K562 (cell line): ENCODE measurements at regions not wholly inside any gene's neighbourhood (a gene's known extent, or its start where the extent isn't known, plus 50 kb on each side); places are given as distances from the start of the nearest gene placed in this dataset.

Experiments
- ATAC-seq: fragments of 200-7000 bp; cut with Tn5 transposase; 3 replicates; pipeline ENCODE4 v1.9.1; 2020; ENCODE audit warnings: moderate library complexity
- BruUV-seq: library from RNA; stranded (reverse); fragments of 400-500 nt; replicated peaks from 2 replicates; lab custom pipeline; 2021; lab: Mats Ljungman, UMichigan
- CTCF ChIA-PET: fragments of 300-600 bp; formaldehyde crosslinking; extraction: SDS; loops from one replicate; lab custom pipeline; 2021; ENCODE audit warnings: low intra/inter-chr PET ratio; lab: Yijun Ruan, JAX
- POLR2A ChIA-PET: fragments of 300-600, 350-650 bp; sonication (Branson Sonifier 250); formaldehyde crosslinking; extraction: SDS; loops from one replicate; lab custom pipeline; 2021; ENCODE audit warnings: antibody characterized with exemption, inconsistent platforms; lab: Yijun Ruan, JAX
- DNase-seq, 4 experiments: peaks; one replicate each; pipeline versions ENCODE4 v3.0.0 to v3.0.0-alpha.2; 2011 to 2018; ENCODE audit warnings: low spot score in 3 of 4, mixed read lengths in 3 of 4; ENCODE audit errors: extremely low read depth in 1 of 4
- FAIRE-seq: peaks from 2 replicates; lab custom pipeline; 2011; peaks lifted over from hg19 to GRCh38; lab: Jason Lieb, UNC
- H2AFZ ChIP-seq: 2 replicates; pipeline ENCODE4 v1.6.0; 2011; ENCODE audit warnings: low read depth, low read length, control low read depth, inconsistent platforms
- H3K27ac ChIP-seq: fragments of 200-600 bp; 3 replicates; pipeline ENCODE4 v1.8.0; 2011; ENCODE audit warnings: low read depth, mild to moderate bottlenecking, control low read depth, inconsistent platforms, low read length, moderate library complexity, mixed read lengths; ENCODE audit errors: extremely low read depth
- H3K27me3 ChIP-seq, 2 experiments: fragments of 300-600 bp in 1 of 2; 2 replicates in 1 of 2; 3 replicates in 1 of 2; pipeline versions ENCODE4 v1.6.0 to v1.8.0; 2011; ENCODE audit warnings: inconsistent platforms in 2 of 2, low read length in 2 of 2, mild to moderate bottlenecking in 1 of 2, mixed read lengths in 1 of 2, moderate library complexity in 1 of 2; ENCODE audit not compliant: control insufficient read depth in 2 of 2, insufficient read depth in 2 of 2
- H3K36me3 ChIP-seq: fragments of 300-600 bp; 3 replicates; pipeline ENCODE4 v1.8.0; 2011; ENCODE audit warnings: mild to moderate bottlenecking, low read length, inconsistent platforms; ENCODE audit not compliant: control insufficient read depth, insufficient read depth
- H3K4me1 ChIP-seq, 2 experiments: fragments of 200-600 bp in 1 of 2; replicated peaks in 1 of 2; 2 replicates in 1 of 2; 3 replicates in 1 of 2; pipeline versions ENCODE4 v1.5.1 to v1.8.0; 2011; ENCODE audit warnings: inconsistent platforms in 2 of 2, low read length in 2 of 2, mild to moderate bottlenecking in 1 of 2, mixed read lengths in 1 of 2, moderate library complexity in 1 of 2; ENCODE audit not compliant: control insufficient read depth in 2 of 2, insufficient read depth in 2 of 2
- H3K4me2 ChIP-seq: 2 replicates; pipeline ENCODE4 v1.6.1; 2011; ENCODE audit warnings: low read length, control low read depth, inconsistent platforms, mixed read lengths; ENCODE audit not compliant: insufficient read depth
- H3K4me3 ChIP-seq: fragments of 200-600 bp; sonication (generic), shearing (Covaris generic); 2 replicates; pipeline ENCODE4 v1.5.1; 2016; ENCODE audit warnings: control low read depth, inconsistent platforms
- H3K79me2 ChIP-seq: fragments of 200-600 bp; 3 replicates; pipeline ENCODE4 v1.8.0; 2011; ENCODE audit warnings: low read length, inconsistent platforms; ENCODE audit not compliant: control insufficient read depth, insufficient read depth
- H3K9ac ChIP-seq, 2 experiments: 2 replicates each; pipeline versions ENCODE4 v1.6.0 to v1.6.1; 2011; ENCODE audit warnings: low read depth in 2 of 2, low read length in 2 of 2, control low read depth in 1 of 2, inconsistent platforms in 1 of 2, mild to moderate bottlenecking in 1 of 2, mixed read lengths in 1 of 2; ENCODE audit not compliant: insufficient read depth in 1 of 2
- H3K9me1 ChIP-seq: one replicate; pipeline ENCODE4 v1.6.0; 2011; ENCODE audit warnings: inconsistent platforms, mild to moderate bottlenecking, low read length, moderate library complexity; ENCODE audit not compliant: control insufficient read depth, insufficient read depth
- H3K9me3 ChIP-seq: replicated peaks from 2 replicates; pipeline ENCODE4 v1.5.1; 2011; ENCODE audit warnings: low read depth, low read length, inconsistent platforms; ENCODE audit not compliant: control insufficient read depth, insufficient read depth
- H4K20me1 ChIP-seq: replicated peaks from 2 replicates; pipeline ENCODE4 v1.6.1; 2011; ENCODE audit warnings: low read length, inconsistent platforms, mixed read lengths; ENCODE audit not compliant: control insufficient read depth, insufficient read depth
- CBFA2T3 ChIP-seq: fragments of 450-650 bp; IDR thresholded peaks from 2 replicates; pipeline ENCODE4 v1.6.1; 2017
- CREM ChIP-seq: IDR thresholded peaks from 2 replicates; pipeline ENCODE4 v1.6.1; 2014; ENCODE audit warnings: antibody characterized with exemption, low read depth
- CSDE1 ChIP-seq, 2 experiments: fragments of 450-650 bp; IDR thresholded peaks; 2 replicates each; pipeline ENCODE4 v1.6.1; 2016; ENCODE audit warnings: mild to moderate bottlenecking in 1 of 2
- FOXJ3 ChIP-seq: sonication (generic); formaldehyde crosslinking; IDR thresholded peaks from 2 replicates; pipeline ENCODE4 v1.4.0; 2020; ENCODE audit warnings: mild to moderate bottlenecking, missing genetic modification reagents
- HNRNPL ChIP-seq: fragments of 200-400 bp; formaldehyde crosslinking; IDR thresholded peaks from 2 replicates; pipeline ENCODE4 v1.6.1; 2017; ENCODE audit warnings: low read depth, mild to moderate bottlenecking, low read length
- JUND ChIP-seq, 2 experiments: IDR thresholded peaks; 2 replicates in 1 of 2; 3 replicates in 1 of 2; pipeline ENCODE4 v1.6.1; 2011; ENCODE audit warnings: borderline replicate concordance in 2 of 2, low read depth in 2 of 2, low read length in 2 of 2, improper control_type of control experiment in 1 of 2, missing biosample characterization in 1 of 2, missing genetic modification characterization in 1 of 2, missing genetic modification reagents in 1 of 2
- MCM5 ChIP-seq: fragments of 450-650 bp; IDR thresholded peaks from 2 replicates; pipeline ENCODE4 v1.6.1; 2016; ENCODE audit warnings: low read depth
- MEIS2 ChIP-seq: fragments of 450-650 bp; IDR thresholded peaks from 2 replicates; pipeline ENCODE4 v1.6.1; 2014; ENCODE audit warnings: mild to moderate bottlenecking; ENCODE audit not compliant: partially characterized antibody
- MTA3 ChIP-seq: fragments of 450-650 bp; formaldehyde crosslinking; IDR thresholded peaks from 2 replicates; pipeline ENCODE4 v1.6.1; 2017; ENCODE audit warnings: mild to moderate bottlenecking, borderline replicate concordance
- NUFIP1 ChIP-seq: fragments of 450-650 bp; IDR thresholded peaks from 2 replicates; pipeline ENCODE4 v1.6.1; 2018; ENCODE audit not compliant: partially characterized antibody
- PTBP1 ChIP-seq: fragments of 200-400 bp; formaldehyde crosslinking; IDR thresholded peaks from 2 replicates; pipeline ENCODE4 v1.6.1; 2017; ENCODE audit warnings: low read depth, low read length
- SAFB ChIP-seq: fragments of 200-400 bp; formaldehyde crosslinking; IDR thresholded peaks from 2 replicates; pipeline ENCODE4 v1.6.1; 2017; ENCODE audit warnings: low read depth, low read length, borderline replicate concordance
- SAP30 ChIP-seq: fragments of 200-600 bp; sonication (generic); IDR thresholded peaks from 2 replicates; pipeline ENCODE4 v1.6.1; 2012; ENCODE audit warnings: borderline replicate concordance, low read depth, mild to moderate bottlenecking, moderate library complexity, low read length, control low read depth, inconsistent platforms; ENCODE audit not compliant: insufficient read depth, poor library complexity, severe bottlenecking
- TCF7 ChIP-seq: sonication (generic); IDR thresholded peaks from 2 replicates; pipeline ENCODE4 v1.6.1; 2016; ENCODE audit warnings: antibody characterized with exemption, borderline replicate concordance
- ZKSCAN8 ChIP-seq: fragments of 200-800 bp; sonication (Bioruptor generic); IDR thresholded peaks from 2 replicates; pipeline ENCODE4 v1.6.1; 2016; ENCODE audit warnings: missing genetic modification characterization, missing compliant biosample characterization
- ZNF584 ChIP-seq: fragments of 200-800 bp; sonication (Bioruptor generic); IDR thresholded peaks from 2 replicates; pipeline ENCODE4 v1.6.1; 2016; ENCODE audit warnings: low read depth, mild to moderate bottlenecking, missing genetic modification characterization, missing compliant biosample characterization
- ZNF766 ChIP-seq: fragments of 200-800 bp; sonication (Bioruptor generic); conservative IDR thresholded peaks from 2 replicates; pipeline ENCODE4 v1.6.1; 2016; ENCODE audit warnings: missing genetic modification characterization, missing compliant biosample characterization
- WGBS: fragments of 100-300 bp; shearing (Covaris generic); methylation state at CpG from one replicate; pipeline ENCODE4 v1.1.6; 2016; ENCODE audit warnings: low coverage, mixed read lengths; ENCODE audit not compliant: insufficient coverage; ENCODE audit errors: missing lambda C conversion rate; 5-methylcytosine and 5-hydroxymethylcytosine counted together
- in situ Hi-C: fragments of 300-500 bp; cut with MboI; formaldehyde crosslinking; loops from 4 replicates; pipeline ENCODE4 v1.15.0; 2018; ENCODE audit warnings: inconsistent platforms, mixed read lengths
- intact Hi-C: fragments of 100-400 bp; cut with micrococcal nuclease; formaldehyde crosslinking; loops from 2 replicates; pipeline ENCODE4 v1.14.2; 2022

DNA sequence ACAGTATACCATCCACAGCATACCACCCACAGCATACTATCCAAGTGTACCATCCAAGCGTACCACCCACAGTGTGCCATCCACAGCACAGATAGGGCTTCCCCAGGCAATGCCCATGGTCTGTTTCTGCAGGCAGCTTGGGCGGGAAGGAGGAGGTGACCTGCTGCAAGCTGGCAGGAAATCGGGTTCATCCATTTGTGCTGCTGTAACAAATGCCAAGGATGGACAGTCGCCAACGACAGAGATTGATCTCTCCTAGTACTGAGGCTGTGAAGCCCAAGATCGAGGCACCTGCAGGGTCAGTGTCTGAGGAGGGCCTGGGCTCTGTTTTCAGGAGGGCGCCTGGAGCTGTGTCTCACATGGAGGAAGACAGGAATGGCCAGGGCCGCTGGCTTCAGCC lies 93.6 kb upstream of the SNTG2 start:
- H3K27ac ChIP-seq, result no peak overlapping the region; the same call in 2 of the 3 replicates
- H3K9me3 ChIP-seq, result no peaks in the 10 kb centered on the region
- WGBS, result 0% methylated on average over 8 of the region's 8 CpGs
- H3K79me2 ChIP-seq, result no peaks in the 10 kb centered on the region
- H3K27me3 ChIP-seq, result peaks cover 6 to 9% of the 10 kb centered on the region in 2 experiments; a peak in 4 of 5 replicates
- no peak for TF ChIP-seq CSDE1 (IDR thresholded peaks at IDR 0.05)
- no peak for TF ChIP-seq CREM
- TF ChIP-seq JUND (IDR thresholded peaks at IDR 0.05; ENCODE audit: borderline replicate concordance, low read depth, low read length), result no peak
- no peak for TF ChIP-seq JUND (tag; IDR thresholded peaks at IDR 0.05; ENCODE audit: borderline replicate concordance, low read depth, low read length)
- no peak for TF ChIP-seq ZNF766 (CRISPR knock-in tag)
- no peak for TF ChIP-seq NUFIP1
- TF ChIP-seq PTBP1, result no peak
- TF ChIP-seq ZKSCAN8 (CRISPR knock-in tag), result no peak
- TF ChIP-seq TCF7, result no peak
- TF ChIP-seq ZNF584, result no peak
- TF ChIP-seq CBFA2T3, result no peak
- no peak for TF ChIP-seq MEIS2
- TF ChIP-seq FOXJ3, result no peak
- TF ChIP-seq MCM5, result no peak
- TF ChIP-seq SAP30, result no peak
- TF ChIP-seq SAFB, result no peak
- TF ChIP-seq HNRNPL, result no peak
- TF ChIP-seq MTA3, result no peak
- TF ChIP-seq, all 486 proteins: peak for 0
- in situ Hi-C loops, result no loop called here
- FAIRE-seq (no peak), ATAC-seq (no peak), DNase-seq (no peak)
- H2AFZ ChIP-seq, result no peak overlapping the region
- BruUV-seq, result no TSS peak
- no peaks in the 10 kb centered on the region for H3K9me1 ChIP-seq
- no peaks in the 10 kb centered on the region for H3K36me3 ChIP-seq
- no peaks in the 10 kb centered on the region for H3K4me1 ChIP-seq
- no peak overlapping the region for H3K4me2 ChIP-seq
- no peak overlapping the region for H3K9ac ChIP-seq
- POLR2A ChIA-PET, result no interaction called here
- no peak overlapping the region for H3K4me3 ChIP-seq
- no peaks in the 10 kb centered on the region for H4K20me1 ChIP-seq
- CTCF ChIA-PET, result no interaction called here
- intact Hi-C loops, result no loop called here
